ENCODE measurements at regions not wholly inside any gene's neighbourhood (a gene's known extent, or its start where the extent isn't known, plus 50 kb on each side); places are given as distances from the start of the nearest gene placed in this dataset.
"Not testable (repeated sequence)": the region's sequence is repeated elsewhere in the genome, so short reads cannot be mapped to it uniquely, and the experiment has no call there.

- DNase-seq: no peak
Observed at GRCh38 chr1:187985897-187986654, 1157.3 kb downstream of the PLA2G4A start.

- no peak for DNase-seq
Observed at GRCh38 chr1:187987236-187987776, 1158.6 kb downstream of the PLA2G4A start.

GRCh38 chr1:187991944-187992343 lies 1163.2 kb downstream of the PLA2G4A start:
- DNase-seq: no peak

GRCh38 chr1:187996780-187997179 lies 1168.0 kb downstream of the PLA2G4A start:
- DNase-seq: no peak

- DNase-seq: no peak
Observed at GRCh38 chr1:187999973-188000372, 1171.2 kb downstream of the PLA2G4A start.

- not testable (repeated sequence) for DNase-seq
Observed at GRCh38 chr1:188003687-188004086, 1174.9 kb downstream of the PLA2G4A start.

- DNase-seq: no peak
Observed at GRCh38 chr1:188004849-188005248, 1176.1 kb downstream of the PLA2G4A start.

GRCh38 chr1:188006354-188006753 lies 1177.6 kb downstream of the PLA2G4A start:
- no peak for DNase-seq

- DNase-seq: not testable (repeated sequence)
Observed at GRCh38 chr1:188013222-188013849, 1184.6 kb downstream of the PLA2G4A start.

- no peak for DNase-seq
Observed at GRCh38 chr1:188017921-188018320, 1189.2 kb downstream of the PLA2G4A start.

- DNase-seq: no peak
Observed at GRCh38 chr1:188022661-188023060, 1193.9 kb downstream of the PLA2G4A start.

GRCh38 chr1:188023206-188023605 lies 1194.5 kb downstream of the PLA2G4A start:
- DNase-seq: no peak

- no peak for DNase-seq
Observed at GRCh38 chr1:188027613-188028012, 1198.9 kb downstream of the PLA2G4A start.

- not testable (repeated sequence) for DNase-seq
Observed at GRCh38 chr1:188037572-188037971, 1208.8 kb downstream of the PLA2G4A start.

GRCh38 chr1:188043536-188044245 lies 1214.9 kb downstream of the PLA2G4A start:
- no peak for DNase-seq

- no peak for DNase-seq
Observed at GRCh38 chr1:188050250-188050649, 1221.5 kb downstream of the PLA2G4A start.

- DNase-seq: no peak
Observed at GRCh38 chr1:188056011-188056410, 1227.3 kb downstream of the PLA2G4A start.

- no peak for DNase-seq
Observed at GRCh38 chr1:188058801-188059200, 1230.1 kb downstream of the PLA2G4A start.

- DNase-seq: no peak
Observed at GRCh38 chr1:188061881-188062280, 1233.1 kb downstream of the PLA2G4A start.

GRCh38 chr1:188062456-188062855 lies 1233.7 kb downstream of the PLA2G4A start:
- no peak for DNase-seq

- no peak for DNase-seq
Observed at GRCh38 chr1:188065917-188066316, 1237.2 kb downstream of the PLA2G4A start.

- DNase-seq: no peak
Observed at GRCh38 chr1:188070848-188071247, 1242.1 kb downstream of the PLA2G4A start.

- no peak for DNase-seq
Observed at GRCh38 chr1:188089015-188089414, 1260.3 kb downstream of the PLA2G4A start.

GRCh38 chr1:188089461-188089860 lies 1260.7 kb downstream of the PLA2G4A start:
- no peak for DNase-seq

Data from NCI-H1694 (cell line).